HCT116 (cell line): ENCODE measurements at regions not wholly inside any gene's neighbourhood (a gene's known extent, or its start where the extent isn't known, plus 50 kb on each side); places are given as distances from the start of the nearest gene placed in this dataset.

Source experiments
- ATAC-seq: fragments of 200-7000 bp; cut with Tn5 transposase; 2 replicates; pipeline ENCODE4 v1.9.1; 2020; ENCODE audit warnings: mild to moderate bottlenecking, moderate library complexity
- BruUV-seq: library from RNA; stranded (reverse); fragments of 400-500 nt; replicated peaks from 2 replicates; lab custom pipeline; 2021; lab: Mats Ljungman, UMichigan
- CTCF ChIA-PET: fragments of 300-600 bp; sonication (Branson Sonifier 250); formaldehyde crosslinking; loops from one replicate; lab custom pipeline; 2021; ENCODE audit warnings: antibody characterized with exemption; lab: Charles Lee
- POLR2A ChIA-PET: fragments of 300-600, 350-600 bp; sonication (Branson Sonifier 250); formaldehyde crosslinking; loops from one replicate; lab custom pipeline; 2021; ENCODE audit warnings: antibody characterized with exemption; lab: Charles Lee
- RAD21 ChIA-PET, 2 experiments: fragments of 300-600 bp; sonication (Branson Sonifier 250); formaldehyde crosslinking; loops; one replicate each; lab custom pipeline; 2023; ENCODE audit warnings: low total read pairs in 2 of 2; ENCODE audit not compliant: uncharacterized antibody in 2 of 2, unreplicated experiment in 2 of 2, low non-redundant PET in 1 of 2; lab: Charles Lee
- DNase-seq: peaks from one replicate; pipeline ENCODE4 v3.0.0-alpha.2; 2010; ENCODE audit warnings: low read depth, low spot score
- H2AFZ ChIP-seq: fragments of 200-600 bp; shearing (Covaris generic), sonication (generic); 2 replicates; pipeline ENCODE4 v1.6.1; 2017; ENCODE audit warnings: low read depth, mixed run types, mixed read lengths, antibody characterized with exemption, low read length; ENCODE audit not compliant: poor library complexity, severe bottlenecking
- H3K27ac ChIP-seq: 2 replicates; pipeline ENCODE4 v1.5.1; 2012; ENCODE audit warnings: low read depth, low read length
- H3K27me3 ChIP-seq: fragments of 200-600 bp; sonication (generic); 2 replicates; pipeline ENCODE4 v1.6.1; 2016; ENCODE audit warnings: mixed run types, low read length, mixed read lengths; ENCODE audit not compliant: insufficient read depth
- H3K36me3 ChIP-seq, 2 experiments: fragments of 200-500 bp in 1 of 2; fragments of 200-600 bp in 1 of 2; sonication (Bioruptor generic) in 1 of 2; sonication (generic) in 1 of 2; 2 replicates each; pipeline versions ENCODE4 v1.5.1 to v1.6.1; 2014 to 2016; ENCODE audit warnings: low read length in 2 of 2, inconsistent platforms in 1 of 2, mixed read lengths in 1 of 2, mixed run types in 1 of 2; ENCODE audit not compliant: insufficient read depth in 2 of 2, control insufficient read depth in 1 of 2
- H3K4me1 ChIP-seq, 2 experiments: fragments of 200-600 bp in 1 of 2; sonication (generic) in 1 of 2; 2 replicates each; pipeline versions ENCODE4 v1.5.1 to v1.6.1; 2012 to 2017; ENCODE audit warnings: low read length in 2 of 2, inconsistent platforms in 1 of 2, mild to moderate bottlenecking in 1 of 2, mixed read lengths in 1 of 2, mixed run types in 1 of 2, moderate library complexity in 1 of 2; ENCODE audit not compliant: insufficient read depth in 2 of 2, control insufficient read depth in 1 of 2
- H3K4me2 ChIP-seq: fragments of 200-600 bp; sonication (generic); 2 replicates; pipeline ENCODE4 v1.6.1; 2017; ENCODE audit warnings: mixed run types, low read length, mixed read lengths
- H3K4me3 ChIP-seq, 2 experiments: fragments of 200-600 bp in 1 of 2; sonication (generic) in 1 of 2; replicated peaks in 1 of 2; 2 replicates each; pipeline ENCODE4 v1.5.1; 2011 to 2016; ENCODE audit warnings: low read length in 2 of 2, control low read depth in 1 of 2, low read depth in 1 of 2, mild to moderate bottlenecking in 1 of 2, mixed read lengths in 1 of 2, mixed run types in 1 of 2
- H3K79me2 ChIP-seq: fragments of 200-600 bp; sonication (generic); 2 replicates; pipeline ENCODE4 v1.6.1; 2017; ENCODE audit warnings: mild to moderate bottlenecking, mixed run types, low read length, moderate library complexity, mixed read lengths; ENCODE audit not compliant: insufficient read depth
- H3K9ac ChIP-seq: fragments of 200-600 bp; sonication (generic); 2 replicates; pipeline ENCODE4 v1.6.1; 2016; ENCODE audit warnings: low read length, mixed read lengths
- H3K9me2 ChIP-seq: fragments of 200-600 bp; sonication (generic), shearing (Covaris generic); 2 replicates; pipeline ENCODE4 v1.6.1; 2017; ENCODE audit warnings: mixed run types, mild to moderate bottlenecking, moderate library complexity; ENCODE audit not compliant: insufficient read depth
- H3K9me3 ChIP-seq, 2 experiments: fragments of 200-500 bp in 1 of 2; fragments of 200-600 bp in 1 of 2; sonication (Bioruptor generic) in 1 of 2; sonication (generic) in 1 of 2; 2 replicates each; pipeline ENCODE4 v1.6.1; 2014 to 2017; ENCODE audit warnings: low read length in 2 of 2, mixed read lengths in 2 of 2, inconsistent platforms in 1 of 2, low read depth in 1 of 2, mild to moderate bottlenecking in 1 of 2, mixed run types in 1 of 2, moderate library complexity in 1 of 2; ENCODE audit not compliant: control insufficient read depth in 1 of 2, insufficient read depth in 1 of 2
- H4K20me1 ChIP-seq: fragments of 200-600 bp; sonication (generic), shearing (Covaris generic); 2 replicates; pipeline ENCODE4 v1.6.1; 2017; ENCODE audit warnings: mixed run types, mild to moderate bottlenecking, moderate library complexity; ENCODE audit not compliant: insufficient read depth
- ATF3 ChIP-seq: IDR thresholded peaks from 2 replicates; pipeline ENCODE4 v1.6.1; 2012
- CBX3 ChIP-seq: IDR thresholded peaks from 2 replicates; pipeline ENCODE4 v1.6.1; 2012; ENCODE audit warnings: low read depth
- CTCF ChIP-seq, 3 experiments: fragments of 200-600 bp in 1 of 3; sonication (generic) in 1 of 3; IDR thresholded peaks in 2 of 3; conservative IDR thresholded peaks in 1 of 3; 2 replicates each; pipeline ENCODE4 v1.5.1; 2012 to 2017; ENCODE audit warnings: low read depth in 2 of 3, low read length in 2 of 3, antibody characterized with exemption in 1 of 3, borderline replicate concordance in 1 of 3, control low read depth in 1 of 3, mild to moderate bottlenecking in 1 of 3, mixed read lengths in 1 of 3, mixed run types in 1 of 3, moderate library complexity in 1 of 3; ENCODE audit not compliant: insufficient read depth in 1 of 3
- ELF1 ChIP-seq: IDR thresholded peaks from 2 replicates; pipeline ENCODE4 v1.6.1; 2012; ENCODE audit warnings: low read depth, borderline replicate concordance
- EZH2 ChIP-seq: fragments of 200-600 bp; sonication (generic); IDR thresholded peaks from 2 replicates; pipeline ENCODE4 v1.6.1; 2017; ENCODE audit warnings: antibody characterized with exemption, mixed run types
- FOSL1 ChIP-seq: IDR thresholded peaks from 2 replicates; pipeline ENCODE4 v1.6.1; 2012; ENCODE audit warnings: low read depth
- RAD21 ChIP-seq: IDR thresholded peaks from 2 replicates; pipeline ENCODE4 v1.6.1; 2012; ENCODE audit warnings: low read depth, mild to moderate bottlenecking
- REST ChIP-seq: IDR thresholded peaks from 2 replicates; pipeline ENCODE4 v1.6.1; 2012; ENCODE audit warnings: low read depth
- SIN3A ChIP-seq: IDR thresholded peaks from 2 replicates; pipeline ENCODE4 v1.6.1; 2012; ENCODE audit warnings: low read depth
- SP1 ChIP-seq: IDR thresholded peaks from 2 replicates; pipeline ENCODE4 v1.6.1; 2012; ENCODE audit warnings: low read depth
- SRF ChIP-seq: IDR thresholded peaks from 2 replicates; pipeline ENCODE4 v1.6.1; 2012; ENCODE audit warnings: low read depth
- ZFX ChIP-seq: fragments of 450-650 bp; IDR thresholded peaks from 2 replicates; pipeline ENCODE4 v1.6.1; 2017
- intact Hi-C: fragments of 100-400 bp; cut with micrococcal nuclease; formaldehyde crosslinking; loops from 2 replicates; pipeline ENCODE4 v1.10.0; 2022

- DNase-seq: no peak
- Histone ChIP-seq H2AFZ (no peak overlapping the region), H3K4me2 (no peak overlapping the region), H3K36me3 (no peaks in the 10 kb centered on the region; a peak in 1 of 4 replicates), H3K4me1 (no peaks in the 10 kb centered on the region), H4K20me1 (no peaks in the 10 kb centered on the region), H3K9me2 (no peaks in the 10 kb centered on the region), H3K27me3 (no peaks in the 10 kb centered on the region), H3K9ac (no peak overlapping the region), H3K79me2 (no peaks in the 10 kb centered on the region), H3K27ac (no peak overlapping the region), H3K4me3 (no peak overlapping the region), H3K9me3 (peaks cover 16 to 17% of the 10 kb centered on the region in 2 experiments; a peak in 2 of 4 replicates)
- ATAC-seq: no peak
- ChIA-PET RAD21 (no interaction called here), CTCF (no interaction called here), POLR2A (no interaction called here)
- intact Hi-C loops: no loop called here
- no peak for TF ChIP-seq SRF
- no peak for TF ChIP-seq ZFX
- no peak for TF ChIP-seq ATF3
- TF ChIP-seq EZH2: no peak
- no peak for TF ChIP-seq FOSL1
- no peak for TF ChIP-seq ELF1
- TF ChIP-seq REST: no peak
- BruUV-seq: no TSS peak
These were observed 78.4 kb upstream of the IKZF1 start for GRCh38 chr7:50226145-50226544.

- Histone ChIP-seq H3K79me2 (no peaks in the 10 kb centered on the region), H4K20me1 (no peaks in the 10 kb centered on the region), H3K9me3 (peaks cover 7 to 12% of the 10 kb centered on the region in 2 experiments; a peak in 2 of 4 replicates), H3K4me2 (no peak overlapping the region), H3K4me3 (no peak overlapping the region), H3K9me2 (no peaks in the 10 kb centered on the region), H3K4me1 (no peaks in the 10 kb centered on the region), H3K36me3 (no peaks in the 10 kb centered on the region), H3K27ac (no peak overlapping the region), H3K27me3 (no peaks in the 10 kb centered on the region), H3K9ac (no peak overlapping the region), H2AFZ (no peak overlapping the region)
- intact Hi-C loops: no loop called here
- ChIA-PET RAD21 (no interaction called here), POLR2A (no interaction called here), CTCF (no interaction called here)
- DNase-seq (no peak), ATAC-seq (no peak)
- no TSS peak for BruUV-seq
- no peak for TF ChIP-seq CBX3
- TF ChIP-seq CTCF (IDR thresholded peaks at IDR 0.05 in 2 of 3, conservative IDR thresholded peaks at IDR 0.05 in 1 of 3; ENCODE audit: borderline replicate concordance in 1 of 3, insufficient read depth in 1 of 3, low read depth in 2 of 3, low read length in 2 of 3): no peak
- TF ChIP-seq ELF1: no peak
- TF ChIP-seq SIN3A: no peak
- no peak for TF ChIP-seq REST
- TF ChIP-seq RAD21: no peak
- TF ChIP-seq SP1: no peak
These were observed 83.1 kb upstream of the IKZF1 start for GRCh38 chr7:50221433-50221832.
